Erythroblast (primary cell): ENCODE measurements at regions not wholly inside any gene's neighbourhood (a gene's known extent, or its start where the extent isn't known, plus 50 kb on each side); places are given as distances from the start of the nearest gene placed in this dataset.

Experiments used
- GATA1 ChIP-seq: IDR thresholded peaks from 2 replicates; pipeline ENCODE4 v1.6.1; 2011; ENCODE audit warnings: low read depth, mild to moderate bottlenecking, control low read depth, low read length, moderate library complexity
- POLR2A ChIP-seq: IDR thresholded peaks from 2 replicates; pipeline ENCODE4 v1.6.1; 2011; ENCODE audit warnings: mild to moderate bottlenecking, low read length

GRCh38 chr1:208766832-208767231 is 522.6 kb upstream of the PLXNA2 start:
- TF ChIP-seq POLR2A (no peak), GATA1 (no peak)
